ENCODE measurements at regions not wholly inside any gene's neighbourhood (a gene's known extent, or its start where the extent isn't known, plus 50 kb on each side); places are given as distances from the start of the nearest gene placed in this dataset.

DNA sequence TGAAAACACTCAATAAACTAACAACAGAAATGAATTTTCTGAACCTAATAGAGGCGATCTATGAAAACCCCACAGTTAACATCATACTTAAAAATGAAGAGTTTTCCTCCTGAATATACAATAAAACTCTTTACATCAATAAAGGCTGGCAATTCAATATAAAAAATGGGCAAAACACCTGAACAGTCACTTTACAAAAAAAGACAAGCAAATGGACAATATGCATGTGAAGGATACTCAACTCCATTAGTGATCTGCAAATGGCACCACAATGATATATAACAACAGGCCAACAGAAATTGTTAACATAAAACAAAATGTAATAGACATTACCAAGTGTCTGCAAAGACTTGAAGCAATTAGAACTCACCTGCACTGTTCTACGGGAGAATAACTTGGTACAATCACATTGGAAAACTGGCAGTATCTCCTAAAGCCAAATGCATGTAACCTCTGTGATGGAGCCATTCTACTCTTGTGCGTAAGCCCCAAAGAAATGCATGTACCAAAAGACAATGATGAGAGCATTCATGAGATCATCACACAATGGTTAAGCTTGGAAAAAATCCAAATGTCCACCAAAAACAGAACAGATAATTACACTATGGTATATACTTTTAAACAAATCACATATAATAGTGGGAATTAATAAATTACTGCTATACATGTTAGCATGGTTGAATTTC, 433.4 kb upstream of the MAF start:
- DNase-seq, result no peak
- no peaks in the 10 kb centered on the region for H3K27me3 ChIP-seq (ENCODE audit: control insufficient read depth, insufficient read depth, low read length)
- no peak for ATAC-seq
- TF ChIP-seq, protein P1, sequence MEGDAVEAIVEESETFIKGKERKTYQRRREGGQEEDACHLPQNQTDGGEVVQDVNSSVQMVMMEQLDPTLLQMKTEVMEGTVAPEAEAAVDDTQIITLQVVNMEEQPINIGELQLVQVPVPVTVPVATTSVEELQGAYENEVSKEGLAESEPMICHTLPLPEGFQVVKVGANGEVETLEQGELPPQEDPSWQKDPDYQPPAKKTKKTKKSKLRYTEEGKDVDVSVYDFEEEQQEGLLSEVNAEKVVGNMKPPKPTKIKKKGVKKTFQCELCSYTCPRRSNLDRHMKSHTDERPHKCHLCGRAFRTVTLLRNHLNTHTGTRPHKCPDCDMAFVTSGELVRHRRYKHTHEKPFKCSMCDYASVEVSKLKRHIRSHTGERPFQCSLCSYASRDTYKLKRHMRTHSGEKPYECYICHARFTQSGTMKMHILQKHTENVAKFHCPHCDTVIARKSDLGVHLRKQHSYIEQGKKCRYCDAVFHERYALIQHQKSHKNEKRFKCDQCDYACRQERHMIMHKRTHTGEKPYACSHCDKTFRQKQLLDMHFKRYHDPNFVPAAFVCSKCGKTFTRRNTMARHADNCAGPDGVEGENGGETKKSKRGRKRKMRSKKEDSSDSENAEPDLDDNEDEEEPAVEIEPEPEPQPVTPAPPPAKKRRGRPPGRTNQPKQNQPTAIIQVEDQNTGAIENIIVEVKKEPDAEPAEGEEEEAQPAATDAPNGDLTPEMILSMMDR (IDR thresholded peaks at IDR 0.05), result no peak
- H3K9me3 ChIP-seq (ENCODE audit: control insufficient read depth, insufficient read depth, low read length), result no peaks in the 10 kb centered on the region
- Mint-ChIP-seq H3K27ac (no peak overlapping the region), H3K4me1 (peaks cover 4% of the 10 kb centered on the region in 2 donors), H3K9me3 (no peaks in the 10 kb centered on the region), H3K27me3 (ENCODE audit: low read depth in 2 of 2) (peaks cover 11 to 38% of the 10 kb centered on the region in 2 donors), H3K4me3 (no peak overlapping the region), H3K36me3 (no peaks in the 10 kb centered on the region)
- no peak overlapping the region for H3K4me3 ChIP-seq (ENCODE audit: low read length)
- H3K36me3 ChIP-seq (ENCODE audit: control insufficient read depth, insufficient read depth, low read length), result no peaks in the 10 kb centered on the region
- H3K4me1 ChIP-seq (ENCODE audit: control insufficient read depth, insufficient read depth, low read length), result no peaks in the 10 kb centered on the region
- H3K27ac ChIP-seq (ENCODE audit: low read length), result no peak overlapping the region
- intact Hi-C loops (cut with micrococcal nuclease), result no loop called here
- 99% methylated on average over 3 of the region's 3 CpGs for WGBS (ENCODE audit: insufficient coverage)

- ATAC-seq (no peak), DNase-seq (no peak)
- no peak overlapping the region for H3K27ac ChIP-seq (ENCODE audit: low read length)
- H3K4me1 Mint-ChIP-seq, result peaks cover 17 to 19% of the 10 kb centered on the region in 2 donors
- no peaks in the 10 kb centered on the region for H3K36me3 Mint-ChIP-seq
- peaks cover 7 to 9% of the 10 kb centered on the region in 2 donors for H3K27me3 Mint-ChIP-seq (ENCODE audit: low read depth in 2 of 2)
- H3K4me3 ChIP-seq (ENCODE audit: low read length), result no peak overlapping the region
- WGBS (ENCODE audit: insufficient coverage), result 89% methylated on average over 8 of the region's 8 CpGs
- no peaks in the 10 kb centered on the region for H3K36me3 ChIP-seq (ENCODE audit: control insufficient read depth, insufficient read depth, low read length)
- H3K9me3 Mint-ChIP-seq, result no peaks in the 10 kb centered on the region
- intact Hi-C loops (cut with micrococcal nuclease), result no loop called here
- H3K9me3 ChIP-seq (ENCODE audit: control insufficient read depth, insufficient read depth, low read length), result no peaks in the 10 kb centered on the region
- H3K4me1 ChIP-seq (ENCODE audit: control insufficient read depth, insufficient read depth, low read length), result peaks cover 7% of the 10 kb centered on the region
- no peaks in the 10 kb centered on the region for H3K27me3 ChIP-seq (ENCODE audit: control insufficient read depth, insufficient read depth, low read length)
- H3K4me3 Mint-ChIP-seq, result peak overlapping the region; percentile 10
- H3K27ac Mint-ChIP-seq, result no peak overlapping the region
- TF ChIP-seq, protein P1 (IDR thresholded peaks at IDR 0.05), result no peak
Observed at GRCh38 chr16:80029761-80030481, 429.4 kb upstream of the MAF start.

DNA sequence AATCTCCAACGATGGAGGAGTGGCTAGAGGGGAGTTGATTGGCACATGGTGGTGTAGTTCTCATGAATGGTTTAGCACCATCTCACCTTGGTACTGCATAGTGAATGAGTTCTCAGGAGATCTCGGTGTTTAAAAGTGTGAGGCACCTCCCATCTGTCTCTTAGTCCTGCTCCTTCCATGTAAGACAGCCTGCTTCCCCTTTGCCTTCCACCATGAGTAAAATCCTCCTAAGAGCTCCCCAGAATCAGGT, 428.8 kb upstream of the MAF start:
- peaks cover 7% of the 10 kb centered on the region for H3K4me1 ChIP-seq (ENCODE audit: control insufficient read depth, insufficient read depth, low read length)
- no peak overlapping the region for H3K27ac ChIP-seq (ENCODE audit: low read length)
- H3K36me3 ChIP-seq (ENCODE audit: control insufficient read depth, insufficient read depth, low read length), result no peaks in the 10 kb centered on the region
- no peaks in the 10 kb centered on the region for H3K27me3 ChIP-seq (ENCODE audit: control insufficient read depth, insufficient read depth, low read length)
- no peak for ATAC-seq
- no peaks in the 10 kb centered on the region for H3K9me3 ChIP-seq (ENCODE audit: control insufficient read depth, insufficient read depth, low read length)
- intact Hi-C loops (cut with micrococcal nuclease), result no loop called here
- H3K4me1 Mint-ChIP-seq, result peaks cover 17 to 19% of the 10 kb centered on the region in 2 donors
- no peak overlapping the region for H3K4me3 ChIP-seq (ENCODE audit: low read length)
- peaks cover 6 to 7% of the 10 kb centered on the region in 2 donors for H3K27me3 Mint-ChIP-seq (ENCODE audit: low read depth in 2 of 2)
- no peaks in the 10 kb centered on the region for H3K9me3 Mint-ChIP-seq
- 84% methylated on average over 2 of the region's 2 CpGs for WGBS (ENCODE audit: insufficient coverage)
- H3K4me3 Mint-ChIP-seq, result peak overlapping the region; percentile 10
- no peak overlapping the region for H3K27ac Mint-ChIP-seq
- no peaks in the 10 kb centered on the region for H3K36me3 Mint-ChIP-seq
- TF ChIP-seq, protein P1 (IDR thresholded peaks at IDR 0.05), result no peak
- DNase-seq, result no peak
